BE2C (cell line): ENCODE measurements at regions not wholly inside any gene's neighbourhood (a gene's known extent, or its start where the extent isn't known, plus 50 kb on each side); places are given as distances from the start of the nearest gene placed in this dataset.

Experiments
- DNase-seq: peaks from one replicate; pipeline ENCODE4 v3.0.0-alpha.2; 2020
- H3K27me3 ChIP-seq: fragments of 250-450 bp; sonication (Bioruptor Pico); 2 replicates; pipeline ENCODE4 v1.5.1; 2020; ENCODE audit warnings: mild to moderate bottlenecking
- H3K36me3 ChIP-seq: fragments of 250-450 bp; sonication (Bioruptor Pico); 2 replicates; pipeline ENCODE4 v1.5.1; 2020; ENCODE audit warnings: mild to moderate bottlenecking
- H3K4me1 ChIP-seq: fragments of 250-450 bp; sonication (Bioruptor Pico); 2 replicates; pipeline ENCODE4 v1.5.1; 2020
- H3K4me3 ChIP-seq: 2 replicates; pipeline ENCODE4 v1.5.1; 2011; ENCODE audit warnings: low read depth, low read length
- H3K9me3 ChIP-seq: fragments of 250-450 bp; sonication (Bioruptor Pico); 2 replicates; pipeline ENCODE4 v1.5.1; 2020
- CTCF ChIP-seq: IDR thresholded peaks from 2 replicates; pipeline ENCODE4 v1.5.1; 2012; ENCODE audit warnings: mild to moderate bottlenecking, low read depth, low read length

DNA sequence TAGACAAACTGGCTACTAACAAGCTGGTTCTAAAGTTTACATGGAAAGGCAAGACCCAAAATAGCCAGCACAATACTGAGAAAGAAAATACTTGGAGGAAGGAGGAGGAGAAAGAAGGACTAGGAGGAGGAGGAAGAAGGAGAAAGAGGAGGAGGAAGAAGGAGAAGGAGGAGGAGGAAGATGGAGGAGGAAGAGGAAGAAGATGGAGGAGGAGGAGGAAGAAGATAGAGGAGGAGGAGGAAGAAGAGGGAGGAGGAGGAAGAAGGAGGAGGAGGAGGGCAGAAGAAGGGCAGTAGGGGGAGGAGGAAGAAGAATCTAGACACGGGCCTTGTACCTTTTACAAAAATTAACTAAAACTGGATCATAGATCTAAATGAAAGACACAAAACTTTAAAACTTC is 92.6 kb downstream of the METTL4 start:
- Histone ChIP-seq H3K9me3 (no peaks in the 10 kb centered on the region), H3K36me3 (no peaks in the 10 kb centered on the region), H3K4me1 (no peaks in the 10 kb centered on the region), H3K27me3 (peaks cover 5% of the 10 kb centered on the region; the same call in 1 of the 2 replicates), H3K4me3 (no peak overlapping the region)
- DNase-seq, result no peak
- no peak for TF ChIP-seq CTCF

DNA sequence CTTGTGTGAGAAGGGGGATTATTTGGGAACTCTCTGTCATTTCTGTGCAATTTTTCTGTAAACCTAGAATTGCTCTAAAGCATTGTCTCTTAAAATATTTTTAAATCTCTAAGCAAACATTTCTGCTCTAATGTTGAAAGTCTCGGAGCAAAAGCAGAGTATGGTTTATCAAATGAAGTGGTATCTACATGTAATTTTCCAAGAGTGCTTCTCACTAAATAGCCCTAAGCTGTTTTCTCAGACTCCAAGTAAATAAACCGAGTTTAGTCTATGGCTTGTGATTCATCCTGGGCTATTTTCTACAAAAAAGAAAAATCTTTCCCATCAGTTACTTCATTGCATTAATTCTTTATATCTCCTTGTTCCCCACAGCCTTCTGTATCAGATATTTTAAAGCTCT is 90.8 kb downstream of the METTL4 start:
- H3K36me3 ChIP-seq, result no peaks in the 10 kb centered on the region
- H3K9me3 ChIP-seq, result no peaks in the 10 kb centered on the region
- H3K4me1 ChIP-seq, result no peaks in the 10 kb centered on the region
- H3K27me3 ChIP-seq, result peaks cover 5% of the 10 kb centered on the region; the same call in 1 of the 2 replicates
- DNase-seq, result no peak
- no peak overlapping the region for H3K4me3 ChIP-seq
- TF ChIP-seq CTCF, result no peak

DNA sequence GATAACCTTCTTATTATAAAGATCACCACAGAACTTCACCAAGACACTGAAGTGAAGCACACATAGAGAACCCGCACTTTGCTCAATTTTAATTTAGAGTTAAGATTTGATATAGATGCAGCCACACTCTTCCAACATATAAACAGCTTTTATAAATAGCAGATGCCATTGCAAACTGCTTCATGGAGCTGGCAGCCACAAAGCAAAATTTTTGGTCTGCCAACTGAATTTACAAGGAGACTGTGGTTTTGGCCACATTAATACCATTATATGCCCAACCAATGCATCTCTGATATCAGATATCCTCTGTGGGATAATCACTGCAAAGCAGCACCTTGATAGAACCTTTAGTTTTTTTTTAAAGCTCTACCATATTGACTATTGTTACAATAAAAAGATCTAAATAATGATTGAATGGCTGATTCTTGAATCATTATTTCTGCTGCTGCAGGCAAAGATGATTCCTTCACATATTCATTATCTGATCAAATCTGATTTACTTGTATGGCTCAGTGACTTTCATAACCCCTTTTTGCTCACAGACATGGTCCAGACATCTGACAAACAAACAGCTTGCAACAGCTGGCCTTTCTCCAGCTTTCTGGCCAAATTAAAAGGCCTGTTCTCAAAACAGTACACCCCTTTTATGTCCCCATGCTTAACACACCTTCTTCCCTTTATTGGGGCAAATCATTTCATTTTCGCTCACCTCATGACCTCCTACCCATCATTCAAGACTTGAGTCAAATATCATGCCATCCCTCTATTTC is 88.4 kb downstream of the METTL4 start:
- peaks cover 5% of the 10 kb centered on the region; the same call in 1 of the 2 replicates for H3K27me3 ChIP-seq
- H3K4me3 ChIP-seq, result no peak overlapping the region
- no peaks in the 10 kb centered on the region for H3K4me1 ChIP-seq
- H3K36me3 ChIP-seq, result no peaks in the 10 kb centered on the region
- no peak for DNase-seq
- H3K9me3 ChIP-seq, result no peaks in the 10 kb centered on the region
- TF ChIP-seq CTCF, result no peak

DNA sequence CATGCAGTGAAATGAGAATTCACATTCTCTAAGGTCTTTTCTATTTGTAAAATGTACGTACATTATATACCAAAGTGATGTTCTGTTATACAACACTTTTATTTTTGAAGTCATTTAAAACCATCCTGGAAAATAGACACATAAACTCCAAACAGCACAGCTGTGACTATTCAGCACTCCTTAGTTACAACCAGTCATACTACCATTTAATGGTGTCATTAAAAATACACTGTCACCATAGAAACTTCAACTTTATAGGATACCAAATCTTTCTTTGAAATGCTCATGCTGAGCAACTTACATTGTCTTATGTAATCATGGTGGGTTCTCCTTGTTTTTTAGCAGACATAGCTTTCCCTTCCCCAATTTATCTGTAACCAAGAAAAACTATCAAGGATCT is 85.3 kb downstream of the METTL4 start:
- no peak for TF ChIP-seq CTCF
- Histone ChIP-seq H3K4me1 (no peaks in the 10 kb centered on the region), H3K4me3 (no peak overlapping the region), H3K27me3 (no peaks in the 10 kb centered on the region), H3K9me3 (no peaks in the 10 kb centered on the region), H3K36me3 (no peaks in the 10 kb centered on the region)
- DNase-seq, result no peak

DNA sequence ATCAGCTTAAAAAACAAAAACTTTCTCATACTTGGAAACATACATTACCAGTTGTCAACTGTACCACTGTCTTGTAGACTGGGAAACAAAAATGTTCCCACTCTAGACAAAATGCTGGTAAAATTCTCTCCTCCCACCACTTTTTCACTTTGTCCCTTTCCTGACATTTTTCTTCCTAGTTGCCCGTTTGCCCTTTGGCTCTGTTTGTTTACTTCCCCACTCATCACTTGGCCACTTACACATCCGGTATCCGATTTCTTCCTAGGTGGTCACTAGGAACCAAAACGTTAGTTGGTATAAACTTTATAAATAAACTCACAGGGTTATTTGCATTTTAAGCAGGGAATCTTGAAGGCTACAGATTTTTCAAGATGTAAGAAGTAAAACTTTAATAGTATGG is 84.9 kb downstream of the METTL4 start:
- no peak for TF ChIP-seq CTCF
- H3K36me3 ChIP-seq, result no peaks in the 10 kb centered on the region
- no peak overlapping the region for H3K4me3 ChIP-seq
- H3K27me3 ChIP-seq, result no peaks in the 10 kb centered on the region
- no peak for DNase-seq
- no peaks in the 10 kb centered on the region for H3K9me3 ChIP-seq
- no peaks in the 10 kb centered on the region for H3K4me1 ChIP-seq
